Liver (tissue), 8 donors: ENCODE measurements at regions not wholly inside any gene's neighbourhood (a gene's known extent, or its start where the extent isn't known, plus 50 kb on each side); places are given as distances from the start of the nearest gene placed in this dataset.

Source experiments
- DNase-seq: peaks from one replicate; pipeline ENCODE4 v3.0.0-alpha.2; 2017; ENCODE audit warnings: low spot score
- H3K27ac ChIP-seq, 2 donors: one replicate each; pipeline ENCODE4 v1.7.0; 2013; ENCODE audit warnings: inconsistent platforms in 2 of 2, low read length in 2 of 2, control low read depth in 1 of 2, low read depth in 1 of 2, mild to moderate bottlenecking in 1 of 2
- H3K27me3 ChIP-seq, 4 donors: one replicate each; pipeline versions ENCODE4 v1.6.1 to v1.7.0; 2013; ENCODE audit warnings: low read length in 3 of 4, inconsistent platforms in 1 of 4, mild to moderate bottlenecking in 1 of 4, moderate library complexity in 1 of 4; ENCODE audit not compliant: control insufficient read depth in 4 of 4, insufficient read depth in 4 of 4
- H3K36me3 ChIP-seq, 4 donors: one replicate each; pipeline versions ENCODE4 v1.6.1 to v1.7.0; 2013; ENCODE audit warnings: low read length in 3 of 4, mild to moderate bottlenecking in 3 of 4, low read depth in 1 of 4, moderate library complexity in 1 of 4; ENCODE audit not compliant: control insufficient read depth in 4 of 4, insufficient read depth in 3 of 4
- H3K4me1 ChIP-seq, 4 donors: one replicate each; pipeline versions ENCODE4 v1.6.1 to v1.7.0; 2013; ENCODE audit warnings: low read length in 3 of 4, mild to moderate bottlenecking in 3 of 4, moderate library complexity in 1 of 4; ENCODE audit not compliant: control insufficient read depth in 4 of 4, insufficient read depth in 4 of 4
- H3K4me3 ChIP-seq, 3 donors: one replicate each; pipeline versions ENCODE4 v1.6.1 to v1.7.0; 2013; ENCODE audit warnings: low read length in 3 of 3, control low read depth in 1 of 3, low read depth in 1 of 3, mild to moderate bottlenecking in 1 of 3
- H3K9ac ChIP-seq, 2 donors: one replicate each; pipeline ENCODE4 v1.7.0; 2013; ENCODE audit warnings: low read length in 2 of 2, mild to moderate bottlenecking in 2 of 2, moderate library complexity in 2 of 2, control low read depth in 1 of 2, low read depth in 1 of 2
- H3K9me3 ChIP-seq, 4 donors: one replicate each; pipeline versions ENCODE4 v1.6.1 to v1.7.0; 2013; ENCODE audit warnings: low read length in 3 of 4; ENCODE audit not compliant: control insufficient read depth in 4 of 4
- ATF3 ChIP-seq: IDR thresholded peaks from 2 replicates; pipeline ENCODE4 v1.6.1; 2016; ENCODE audit warnings: antibody characterized with exemption
- EGR1 ChIP-seq, 2 donors: IDR thresholded peaks; 2 replicates each; pipeline ENCODE4 v1.6.1; 2016 to 2018; ENCODE audit warnings: antibody characterized with exemption in 2 of 2, low read depth in 2 of 2
- FOXA1 ChIP-seq: IDR thresholded peaks from 2 replicates; pipeline ENCODE4 v1.6.1; 2016; ENCODE audit warnings: antibody characterized with exemption
- FOXA2 ChIP-seq: IDR thresholded peaks from 2 replicates; pipeline ENCODE4 v1.6.1; 2016; ENCODE audit warnings: antibody characterized with exemption
- GABPA ChIP-seq, 2 donors: IDR thresholded peaks in 1 of 2; conservative IDR thresholded peaks in 1 of 2; 2 replicates each; pipeline ENCODE4 v1.6.1; 2016; ENCODE audit warnings: antibody characterized with exemption in 2 of 2, mild to moderate bottlenecking in 1 of 2, moderate library complexity in 1 of 2
- HNF4A ChIP-seq, 2 donors: conservative IDR thresholded peaks; 2 replicates each; pipeline ENCODE4 v1.6.1; 2016; ENCODE audit warnings: antibody characterized with exemption in 2 of 2, mild to moderate bottlenecking in 2 of 2
- HNF4G ChIP-seq: IDR thresholded peaks from 2 replicates; pipeline ENCODE4 v1.6.1; 2016; ENCODE audit warnings: antibody characterized with exemption
- JUND ChIP-seq, 2 donors: IDR thresholded peaks; 2 replicates each; pipeline ENCODE4 v1.6.1; 2016; ENCODE audit warnings: antibody characterized with exemption in 2 of 2
- NR2F2 ChIP-seq: IDR thresholded peaks from 2 replicates; pipeline ENCODE4 v1.6.1; 2016; ENCODE audit warnings: antibody characterized with exemption
- RAD21 ChIP-seq, 2 donors: IDR thresholded peaks; 2 replicates each; pipeline ENCODE4 v1.6.1; 2016; ENCODE audit warnings: antibody characterized with exemption in 2 of 2, mild to moderate bottlenecking in 2 of 2
- REST ChIP-seq: IDR thresholded peaks from 2 replicates; pipeline ENCODE4 v1.6.1; 2016; ENCODE audit warnings: antibody characterized with exemption, mild to moderate bottlenecking
- RXRA ChIP-seq, 2 donors: IDR thresholded peaks; 2 replicates each; pipeline ENCODE4 v1.6.1; 2017 to 2018; ENCODE audit warnings: antibody characterized with exemption in 2 of 2, mild to moderate bottlenecking in 1 of 2
- SP1 ChIP-seq: IDR thresholded peaks from 2 replicates; pipeline ENCODE4 v1.6.1; 2018; ENCODE audit warnings: antibody characterized with exemption, mild to moderate bottlenecking
- TAF1 ChIP-seq: conservative IDR thresholded peaks from 2 replicates; pipeline ENCODE4 v1.6.1; 2016; ENCODE audit warnings: antibody characterized with exemption, mild to moderate bottlenecking
- YY1 ChIP-seq: IDR thresholded peaks from 2 replicates; pipeline ENCODE4 v1.6.1; 2016; ENCODE audit warnings: antibody characterized with exemption, mild to moderate bottlenecking
- WGBS: extraction: QIAGEN DNeasy Blood & Tissue Kit; methylation state at CpG from one replicate; pipeline ENCODE4 v1.1.7; 2013; 5-methylcytosine and 5-hydroxymethylcytosine counted together
- TF ChIP-seq, protein P1 (sequence below): fragments of 150-350 bp; IDR thresholded peaks from 2 replicates; pipeline ENCODE4 v1.5.1; 2017; ENCODE audit warnings: improper control_type of control experiment, low read depth, low read length; ENCODE audit not compliant: missing input control
- TF ChIP-seq, protein P2 (sequence below): IDR thresholded peaks from 2 replicates; pipeline ENCODE4 v1.6.1; 2016; ENCODE audit warnings: antibody characterized with exemption
- donor health status: healthy.
- donor health status: healthy.
- donor health status: healthy.
- donor health status: healthy.
- donor health status: healthy.

DNA sequence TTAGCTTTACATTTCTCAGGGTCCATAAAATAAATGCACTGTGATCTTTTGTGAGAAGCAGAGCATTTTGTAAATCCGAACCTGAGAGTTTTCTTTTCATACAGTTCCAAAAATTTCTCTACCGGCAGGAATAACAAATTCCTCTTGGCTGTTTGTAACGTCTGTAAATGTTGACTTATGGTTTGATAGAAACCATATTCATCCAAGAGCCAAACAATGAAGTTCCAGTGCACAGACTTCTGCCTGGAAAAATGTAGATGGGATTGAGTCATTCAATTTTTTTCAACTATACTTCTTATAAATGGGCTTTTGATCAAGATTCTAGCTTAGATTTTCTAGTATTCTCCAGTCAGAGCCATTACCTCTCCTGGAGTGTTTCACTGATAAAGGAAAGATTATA lies 530.6 kb downstream of the TFEC start (continued):
- TF ChIP-seq, protein P1, sequence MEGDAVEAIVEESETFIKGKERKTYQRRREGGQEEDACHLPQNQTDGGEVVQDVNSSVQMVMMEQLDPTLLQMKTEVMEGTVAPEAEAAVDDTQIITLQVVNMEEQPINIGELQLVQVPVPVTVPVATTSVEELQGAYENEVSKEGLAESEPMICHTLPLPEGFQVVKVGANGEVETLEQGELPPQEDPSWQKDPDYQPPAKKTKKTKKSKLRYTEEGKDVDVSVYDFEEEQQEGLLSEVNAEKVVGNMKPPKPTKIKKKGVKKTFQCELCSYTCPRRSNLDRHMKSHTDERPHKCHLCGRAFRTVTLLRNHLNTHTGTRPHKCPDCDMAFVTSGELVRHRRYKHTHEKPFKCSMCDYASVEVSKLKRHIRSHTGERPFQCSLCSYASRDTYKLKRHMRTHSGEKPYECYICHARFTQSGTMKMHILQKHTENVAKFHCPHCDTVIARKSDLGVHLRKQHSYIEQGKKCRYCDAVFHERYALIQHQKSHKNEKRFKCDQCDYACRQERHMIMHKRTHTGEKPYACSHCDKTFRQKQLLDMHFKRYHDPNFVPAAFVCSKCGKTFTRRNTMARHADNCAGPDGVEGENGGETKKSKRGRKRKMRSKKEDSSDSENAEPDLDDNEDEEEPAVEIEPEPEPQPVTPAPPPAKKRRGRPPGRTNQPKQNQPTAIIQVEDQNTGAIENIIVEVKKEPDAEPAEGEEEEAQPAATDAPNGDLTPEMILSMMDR: no peak
- TF ChIP-seq TAF1 (no peak), RXRA (IDR thresholded peaks at IDR 0.05) (no peak), EGR1 (IDR thresholded peaks at IDR 0.05; ENCODE audit: low read depth in 2 of 2) (no peak), GABPA (IDR thresholded peaks at IDR 0.05 in 1 of 2, conservative IDR thresholded peaks at IDR 0.05 in 1 of 2) (no peak), ATF3 (no peak), RAD21 (IDR thresholded peaks at IDR 0.05) (no peak), JUND (IDR thresholded peaks at IDR 0.05) (no peak), YY1 (no peak), HNF4A (conservative IDR thresholded peaks at IDR 0.05) (no peak)
- TF ChIP-seq, protein P2, sequence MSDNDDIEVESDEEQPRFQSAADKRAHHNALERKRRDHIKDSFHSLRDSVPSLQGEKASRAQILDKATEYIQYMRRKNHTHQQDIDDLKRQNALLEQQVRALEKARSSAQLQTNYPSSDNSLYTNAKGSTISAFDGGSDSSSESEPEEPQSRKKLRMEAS: no peak

DNA sequence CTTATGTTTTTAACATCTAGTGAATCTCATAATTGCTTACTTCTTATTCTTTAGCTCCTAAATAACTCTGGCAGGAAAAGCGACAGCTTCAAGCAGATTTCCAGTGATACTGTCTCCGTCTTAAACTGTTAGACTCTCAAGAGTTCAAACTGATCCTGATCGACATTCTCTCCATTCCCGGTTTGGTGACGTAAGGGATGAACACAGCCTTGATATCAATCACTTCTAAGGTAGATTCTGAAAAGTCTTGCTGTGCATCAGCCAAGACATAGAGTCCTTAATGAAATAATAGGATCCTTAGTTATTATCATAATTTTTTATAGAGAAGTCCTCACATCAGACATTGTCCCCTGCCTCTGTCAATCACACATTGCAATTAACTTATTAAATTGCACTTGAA lies 534.6 kb downstream of the TFEC start:
- TF ChIP-seq HNF4A (conservative IDR thresholded peaks at IDR 0.05): no peak
- TF ChIP-seq, protein P2: no peak
- no peak for TF ChIP-seq GABPA (IDR thresholded peaks at IDR 0.05 in 1 of 2, conservative IDR thresholded peaks at IDR 0.05 in 1 of 2)
- TF ChIP-seq RXRA (IDR thresholded peaks at IDR 0.05): no peak
- TF ChIP-seq FOXA2: no peak
- no peak for TF ChIP-seq EGR1 (IDR thresholded peaks at IDR 0.05; ENCODE audit: low read depth in 2 of 2)
- TF ChIP-seq HNF4G: no peak
- no peak for TF ChIP-seq ATF3
- TF ChIP-seq JUND (IDR thresholded peaks at IDR 0.05): no peak
- no peak for TF ChIP-seq REST
- TF ChIP-seq, protein P1: no peak
- TF ChIP-seq SP1: no peak
- no peak for TF ChIP-seq FOXA1
- no peak for TF ChIP-seq NR2F2
- TF ChIP-seq RAD21 (IDR thresholded peaks at IDR 0.05): no peak
- TF ChIP-seq TAF1: no peak
- no peak for TF ChIP-seq YY1
- WGBS: 79% methylated on average over 5 of the region's 5 CpGs
- Histone ChIP-seq H3K9me3 (no peaks in the 10 kb centered on the region), H3K27me3 (peaks cover 0 to 8% (median 0%) of the 10 kb centered on the region in 4 donors), H3K4me3 (no peak overlapping the region), H3K4me1 (no peaks in the 10 kb centered on the region), H3K36me3 (no peaks in the 10 kb centered on the region), H3K27ac (no peak overlapping the region), H3K9ac (no peak overlapping the region)
- DNase-seq: no peak
